NCI-H1092 treated with DMSO at 0.1 percent for 48 hours (cell line): ENCODE measurements at regions not wholly inside any gene's neighbourhood (a gene's known extent, or its start where the extent isn't known, plus 50 kb on each side); places are given as distances from the start of the nearest gene placed in this dataset.
"Not testable (repeated sequence)": the region's sequence is repeated elsewhere in the genome, so short reads cannot be mapped to it uniquely, and the experiment has no call there.

Experiments
- DNase-seq: peaks from one replicate; lab custom pipeline; 2025; lab: John Stamatoyannopoulos, UW

DNA sequence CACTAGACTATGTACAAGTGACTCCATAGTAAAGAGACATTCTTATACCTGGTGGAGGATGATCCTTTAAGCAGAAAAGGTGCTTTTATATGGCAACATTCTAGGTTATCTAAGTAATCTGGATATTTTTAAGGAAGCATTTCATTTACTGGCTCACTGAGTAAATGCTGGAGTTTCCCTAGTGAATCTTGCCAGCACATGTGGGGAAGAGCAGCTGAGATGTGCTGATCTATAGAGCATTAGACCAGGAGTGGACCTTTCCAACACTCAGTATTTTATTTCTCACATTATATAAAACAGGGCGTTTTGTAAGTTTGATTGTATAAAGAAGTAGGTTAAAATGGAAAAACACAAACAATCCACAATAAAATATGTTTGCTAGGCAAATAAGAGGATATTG lies 478.5 kb downstream of the ATP23 start:
- peak; percentile 33 for DNase-seq

- DNase-seq = peak; percentile 29
Observed at GRCh38 chr12:58420503-58420902, 479.1 kb downstream of the ATP23 start.

GRCh38 chr12:58421990-58422389 lies 480.6 kb downstream of the ATP23 start:
- no peak for DNase-seq

GRCh38 chr12:58424735-58425392 lies 483.5 kb downstream of the ATP23 start:
- DNase-seq = no peak

- no peak for DNase-seq
Observed at GRCh38 chr12:58425481-58426392, 484.4 kb downstream of the ATP23 start.

- DNase-seq = not testable (repeated sequence)
Observed at GRCh38 chr12:58426437-58426836, 485.1 kb downstream of the ATP23 start.

GRCh38 chr12:58433959-58434358 lies 486.3 kb downstream of the LRIG3 start:
- no peak for DNase-seq

GRCh38 chr12:58434726-58435125 lies 485.6 kb downstream of the LRIG3 start:
- no peak for DNase-seq

DNA sequence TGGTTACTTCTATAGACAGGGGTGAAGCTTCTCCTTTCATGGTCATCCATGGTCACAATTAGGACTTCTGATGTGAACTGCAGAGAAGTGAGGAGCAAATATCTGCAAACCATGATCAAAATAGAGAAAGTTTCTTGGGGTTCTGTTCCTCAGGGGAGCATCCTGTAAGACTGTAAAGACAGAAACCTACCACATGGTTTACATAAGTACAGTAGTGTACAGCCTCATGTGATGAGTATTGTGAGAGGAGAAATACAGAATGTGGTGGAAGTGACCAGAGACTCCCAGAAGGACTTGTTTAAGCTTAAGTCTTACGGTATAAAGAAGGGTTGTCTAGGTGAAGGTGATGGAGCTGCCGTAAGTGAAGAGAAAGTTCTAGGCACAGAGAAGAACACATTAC lies 484.7 kb downstream of the LRIG3 start:
- no peak for DNase-seq

DNA sequence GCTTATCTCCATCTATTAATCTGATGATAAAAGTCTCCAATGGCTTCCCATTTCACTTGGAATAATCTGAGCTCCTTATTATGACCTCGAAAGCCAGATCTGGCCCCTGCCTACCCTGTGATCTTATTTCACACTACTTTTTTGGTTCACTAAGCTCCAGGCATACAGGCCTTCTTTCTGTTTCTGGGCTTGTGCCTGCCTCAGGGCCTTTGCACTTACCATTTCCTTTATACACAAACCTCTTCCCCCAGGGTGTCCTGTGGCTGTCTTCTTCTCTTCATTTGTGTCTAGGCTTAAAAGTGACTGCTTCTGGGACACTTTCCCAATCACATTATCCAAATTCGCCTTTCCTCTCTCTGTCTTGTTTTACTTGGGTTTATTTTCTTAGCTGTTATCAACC lies 478.8 kb downstream of the LRIG3 start:
- DNase-seq = no peak

DNA sequence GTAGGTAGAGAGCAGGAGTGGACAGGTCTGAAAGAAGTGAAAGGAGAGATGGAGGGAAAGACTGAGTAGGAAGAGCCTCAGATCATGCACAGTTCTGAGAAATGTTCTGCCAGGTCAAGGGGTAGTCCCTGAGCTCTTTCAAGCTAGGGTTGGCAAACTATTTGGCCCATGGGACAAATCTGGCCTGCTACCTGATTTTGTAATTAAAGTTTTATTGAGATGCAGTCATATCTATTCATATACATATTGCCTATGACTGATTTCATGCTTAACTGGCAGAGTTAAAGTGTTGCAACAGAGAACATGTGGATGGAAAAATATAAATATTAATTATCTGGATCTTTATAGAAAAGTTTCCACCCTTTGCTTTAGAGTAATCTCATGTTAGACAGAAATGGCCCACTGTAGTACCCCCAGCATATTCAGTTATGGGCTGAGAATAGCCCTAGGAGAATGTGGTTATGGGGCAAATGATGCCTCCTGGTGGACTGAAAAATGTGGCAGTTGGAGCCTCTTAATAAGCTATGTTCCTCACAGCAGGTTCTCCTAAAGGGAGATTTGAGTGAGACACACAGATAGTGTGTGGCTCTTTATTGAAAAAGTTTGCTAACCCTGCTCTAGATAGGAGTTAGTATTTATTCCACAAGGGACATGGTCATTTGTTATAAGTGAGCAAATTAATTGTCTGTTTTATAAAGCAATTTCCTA lies 476.9 kb downstream of the LRIG3 start:
- DNase-seq = no peak

DNA sequence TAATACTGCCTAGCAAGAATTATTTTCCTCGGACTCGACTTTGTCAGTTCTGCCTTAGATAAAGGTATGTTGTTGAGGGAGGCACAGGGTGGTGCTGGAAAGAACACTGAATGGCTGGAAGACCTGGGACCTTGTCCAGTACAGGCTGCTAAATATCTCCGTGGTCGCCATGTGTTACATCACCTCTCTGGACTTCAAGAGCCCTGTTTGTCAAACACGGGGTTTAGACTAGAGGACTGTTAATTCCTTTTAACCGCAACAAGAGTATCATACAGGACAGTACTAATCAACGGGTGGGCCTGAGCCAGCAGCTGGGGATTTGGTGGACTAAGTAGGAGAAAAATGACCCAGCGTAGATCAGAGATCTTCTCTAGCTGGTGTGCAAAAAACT lies 476.3 kb downstream of the LRIG3 start:
- no peak for DNase-seq

- DNase-seq = no peak
Observed at GRCh38 chr12:58450868-58451482, 469.3 kb downstream of the LRIG3 start.

DNA sequence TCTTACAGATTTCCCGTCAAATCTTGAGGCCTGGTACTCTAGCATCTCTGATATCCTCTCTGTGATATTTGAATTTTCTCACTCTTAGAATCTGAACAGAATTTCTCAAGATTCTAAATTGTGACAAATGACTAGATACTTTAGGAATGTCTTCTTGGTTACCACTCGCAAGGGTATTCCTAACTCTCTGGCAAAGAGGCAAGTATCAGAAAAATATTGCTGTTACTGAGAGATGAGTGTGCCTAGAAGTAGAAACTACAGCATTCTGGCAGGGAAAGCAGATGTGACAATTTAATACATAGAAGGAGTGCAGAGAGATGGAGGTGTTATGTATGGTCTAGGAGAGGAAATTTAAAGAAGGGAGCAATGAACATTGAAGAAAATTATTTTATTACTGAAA lies 467.8 kb downstream of the LRIG3 start:
- no peak for DNase-seq

GRCh38 chr12:58453306-58453705 lies 467.0 kb downstream of the LRIG3 start:
- DNase-seq = no peak

DNA sequence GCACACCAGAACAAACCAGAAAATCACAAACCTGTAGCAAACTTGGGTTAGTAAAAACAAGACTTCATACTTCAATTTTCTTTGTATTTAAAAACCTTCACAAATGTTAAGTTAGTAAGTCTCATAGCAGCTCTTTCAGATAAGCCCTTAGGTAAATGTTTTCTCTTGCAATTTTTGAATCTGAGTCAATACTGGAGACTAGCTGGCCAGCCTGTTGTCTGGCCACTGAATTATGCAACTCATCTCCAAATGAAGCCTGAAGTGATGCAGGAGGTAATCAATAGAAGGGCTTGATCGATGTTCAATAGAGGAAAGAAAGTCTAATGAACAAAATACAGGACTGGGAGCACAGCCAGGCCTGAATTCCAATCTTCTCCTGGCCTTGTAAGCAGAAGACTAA lies 465.2 kb downstream of the LRIG3 start:
- DNase-seq = no peak

DNA sequence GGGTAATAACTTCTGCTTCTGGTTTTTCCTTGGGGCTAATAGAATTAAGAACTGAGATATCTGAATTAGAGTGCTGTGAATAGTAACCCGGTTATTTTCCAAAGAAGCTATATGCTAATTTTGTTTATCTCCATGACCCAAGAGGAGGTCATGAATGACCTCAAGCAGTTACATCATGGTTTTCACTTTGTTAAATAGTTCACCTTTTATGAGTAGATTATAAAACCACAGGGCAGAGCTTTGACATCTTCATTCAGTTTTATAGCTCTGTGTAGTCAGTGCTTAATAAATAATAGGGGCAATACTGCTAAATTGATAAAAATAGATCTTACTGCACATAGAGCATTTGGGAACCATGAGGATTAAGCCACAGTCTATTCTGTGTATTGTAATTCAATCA lies 462.2 kb downstream of the LRIG3 start:
- no peak for DNase-seq

DNA sequence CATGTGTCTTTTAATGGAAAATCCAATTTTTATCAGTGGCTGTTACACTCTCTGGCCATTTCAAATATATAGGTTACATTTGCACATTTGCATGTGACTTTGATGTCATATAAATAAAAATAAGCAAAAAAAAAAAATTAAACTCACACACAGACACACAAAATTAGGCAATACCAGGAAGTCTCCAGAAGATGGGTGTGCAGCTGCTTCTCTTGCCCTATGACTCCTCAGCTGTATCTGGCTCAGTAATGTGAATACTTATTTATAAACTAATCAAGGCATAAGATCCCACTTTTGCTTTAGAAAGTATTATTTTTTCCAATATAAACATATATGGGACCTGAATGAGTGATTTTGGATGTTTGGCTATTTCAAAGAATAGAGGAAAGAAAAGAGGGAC lies 461.1 kb downstream of the LRIG3 start:
- DNase-seq = no peak

DNA sequence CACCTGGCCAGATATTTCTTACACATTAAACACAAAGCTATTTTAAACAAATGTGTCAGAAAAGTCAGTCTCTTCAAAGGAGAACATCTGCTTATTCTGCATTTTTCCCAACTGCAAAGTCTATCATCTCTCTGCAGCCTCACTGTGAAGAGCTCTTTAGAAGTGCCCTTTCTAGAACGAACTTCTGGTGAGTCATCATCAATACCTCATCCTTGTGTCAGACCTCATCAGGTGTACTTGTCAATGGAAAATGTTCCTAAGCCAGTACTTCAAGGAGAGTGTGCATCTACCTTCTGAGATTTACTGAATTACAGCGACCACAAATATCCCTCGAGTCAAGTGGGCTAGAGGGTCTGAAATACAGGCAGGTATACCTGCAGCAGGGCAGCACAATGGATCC lies 457.3 kb downstream of the LRIG3 start:
- DNase-seq = no peak

GRCh38 chr12:58465418-58465817 lies 454.9 kb downstream of the LRIG3 start:
- DNase-seq = no peak

- DNase-seq = no peak
Observed at GRCh38 chr12:58470266-58471010, 449.9 kb downstream of the LRIG3 start.

DNA sequence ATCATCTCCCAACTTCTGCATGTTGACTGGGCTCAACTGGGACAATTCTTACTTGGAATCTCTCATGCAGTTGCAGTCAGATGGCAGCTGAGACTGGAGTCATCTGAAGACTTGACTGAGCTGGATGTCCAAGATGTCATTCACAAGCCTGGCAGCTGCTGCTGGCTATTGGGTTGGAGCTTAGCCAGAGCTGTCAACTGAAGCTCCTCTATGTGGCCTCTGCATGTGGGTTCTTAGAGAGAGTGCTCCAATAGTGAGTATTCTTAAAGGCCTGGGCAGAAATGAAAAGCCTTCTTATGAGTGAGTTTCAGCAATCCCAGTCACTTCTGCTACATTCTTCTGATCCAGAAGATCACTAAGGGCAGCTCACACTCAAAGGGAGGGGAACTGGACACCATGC lies 440.9 kb downstream of the LRIG3 start:
- no peak for DNase-seq
